WTC11 (cell line): ENCODE measurements at regions not wholly inside any gene's neighbourhood (a gene's known extent, or its start where the extent isn't known, plus 50 kb on each side); places are given as distances from the start of the nearest gene placed in this dataset.

Source experiments
- ATF2 ChIP-seq: sonication (generic); formaldehyde crosslinking; IDR thresholded peaks from 2 replicates; pipeline ENCODE4 v1.8.1; 2022; ENCODE audit warnings: low read depth, missing genetic modification reagents, borderline replicate concordance
- TF ChIP-seq, protein P1 (sequence below): fragments of 200-600 bp; IDR thresholded peaks from 2 replicates; pipeline ENCODE4 v1.8.0; 2022; ENCODE audit warnings: antibody characterized with exemption

GRCh38 chr10:128811511-128811910, 655.5 kb upstream of the MGMT start:
- no peak for TF ChIP-seq ATF2 (CRISPR knock-in tag)
- TF ChIP-seq, protein P1, sequence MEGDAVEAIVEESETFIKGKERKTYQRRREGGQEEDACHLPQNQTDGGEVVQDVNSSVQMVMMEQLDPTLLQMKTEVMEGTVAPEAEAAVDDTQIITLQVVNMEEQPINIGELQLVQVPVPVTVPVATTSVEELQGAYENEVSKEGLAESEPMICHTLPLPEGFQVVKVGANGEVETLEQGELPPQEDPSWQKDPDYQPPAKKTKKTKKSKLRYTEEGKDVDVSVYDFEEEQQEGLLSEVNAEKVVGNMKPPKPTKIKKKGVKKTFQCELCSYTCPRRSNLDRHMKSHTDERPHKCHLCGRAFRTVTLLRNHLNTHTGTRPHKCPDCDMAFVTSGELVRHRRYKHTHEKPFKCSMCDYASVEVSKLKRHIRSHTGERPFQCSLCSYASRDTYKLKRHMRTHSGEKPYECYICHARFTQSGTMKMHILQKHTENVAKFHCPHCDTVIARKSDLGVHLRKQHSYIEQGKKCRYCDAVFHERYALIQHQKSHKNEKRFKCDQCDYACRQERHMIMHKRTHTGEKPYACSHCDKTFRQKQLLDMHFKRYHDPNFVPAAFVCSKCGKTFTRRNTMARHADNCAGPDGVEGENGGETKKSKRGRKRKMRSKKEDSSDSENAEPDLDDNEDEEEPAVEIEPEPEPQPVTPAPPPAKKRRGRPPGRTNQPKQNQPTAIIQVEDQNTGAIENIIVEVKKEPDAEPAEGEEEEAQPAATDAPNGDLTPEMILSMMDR = no peak
